GM18511 (cell line): ENCODE measurements at regions not wholly inside any gene's neighbourhood (a gene's known extent, or its start where the extent isn't known, plus 50 kb on each side); places are given as distances from the start of the nearest gene placed in this dataset.
"Not testable (repeated sequence)": the region's sequence is repeated elsewhere in the genome, so short reads cannot be mapped to it uniquely, and the experiment has no call there.

Experiments used
- ATAC-seq: cut with Tn5 transposase; IDR thresholded peaks from one replicate; pipeline ENCODE4 v1.9.1; 2021; ENCODE audit warnings: mild to moderate bottlenecking, moderate library complexity; ENCODE audit not compliant: unreplicated experiment

DNA sequence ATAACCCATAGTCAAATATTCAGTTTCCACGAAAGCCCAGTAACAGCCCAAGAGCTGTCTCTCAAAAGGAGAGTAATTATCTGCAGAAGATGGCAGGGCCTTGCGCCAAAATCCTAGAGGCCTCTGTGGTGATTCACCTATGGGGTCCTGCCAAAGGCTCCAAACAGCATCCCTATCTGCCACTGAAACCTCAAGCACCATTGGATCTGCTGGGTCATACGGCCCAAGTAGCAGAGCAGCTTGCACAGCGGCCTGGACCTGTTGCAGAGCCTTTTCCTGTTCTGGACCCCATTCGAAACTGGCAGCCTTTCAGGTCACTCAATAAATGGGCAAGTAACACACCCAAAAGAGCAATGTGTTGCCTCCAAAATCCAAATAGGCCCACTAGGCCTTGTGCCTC, 183.2 kb upstream of the IPO5 start:
- not testable (repeated sequence) for ATAC-seq

DNA sequence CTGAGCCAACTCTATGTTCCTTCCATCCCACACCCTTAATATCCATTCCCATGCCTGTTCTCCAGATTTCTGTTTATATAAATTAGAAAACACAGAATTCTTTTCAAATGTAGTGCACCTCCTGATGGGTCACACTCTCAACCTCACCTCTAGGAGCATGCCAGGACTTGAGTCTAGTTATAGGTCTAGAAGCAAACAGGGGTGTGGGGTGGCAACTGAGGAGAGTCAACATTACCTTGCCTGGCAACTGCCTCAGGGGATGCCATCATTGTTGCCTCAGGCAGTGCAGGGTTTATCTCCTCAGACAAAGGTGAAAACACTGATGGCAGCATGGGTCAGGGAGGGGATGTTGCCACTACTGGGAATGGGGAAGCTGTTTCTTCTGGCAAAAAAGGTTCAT, 181.0 kb upstream of the IPO5 start:
- ATAC-seq: not testable (repeated sequence)

DNA sequence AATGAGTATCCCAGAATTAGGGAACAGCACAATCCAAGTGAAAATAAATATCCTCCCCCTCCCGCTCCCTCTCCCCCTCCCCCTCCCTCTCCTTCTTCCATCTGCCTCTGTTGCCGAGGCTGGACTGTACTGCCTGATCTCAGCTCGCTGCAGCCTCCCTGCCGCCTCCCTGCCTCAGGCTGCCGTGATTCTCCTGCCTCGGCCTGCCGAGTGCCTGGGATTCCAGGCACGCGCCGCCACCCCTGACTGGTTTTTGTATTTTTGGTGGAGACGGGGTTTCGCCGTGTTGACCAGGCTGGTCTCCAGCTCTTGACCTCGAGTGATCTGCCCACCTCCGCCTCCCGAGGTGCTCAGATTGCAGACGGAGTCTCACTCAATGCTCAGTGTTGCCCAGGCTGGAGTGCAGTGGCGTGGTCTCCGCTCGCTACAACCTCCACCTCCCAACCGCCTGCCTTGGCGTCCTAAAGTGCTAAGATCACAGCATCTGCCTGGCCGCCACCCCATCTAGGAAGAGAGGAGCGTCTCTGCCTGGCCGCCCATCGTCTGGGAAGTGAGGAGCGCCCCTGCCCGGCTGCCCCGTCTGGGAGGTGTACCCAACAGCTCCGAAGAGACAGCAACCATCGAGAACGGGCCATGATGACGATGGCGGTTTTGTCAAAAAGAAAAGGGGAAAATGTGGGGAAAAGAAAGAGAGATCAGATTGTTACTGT, 178.9 kb upstream of the IPO5 start:
- not testable (repeated sequence) for ATAC-seq

DNA sequence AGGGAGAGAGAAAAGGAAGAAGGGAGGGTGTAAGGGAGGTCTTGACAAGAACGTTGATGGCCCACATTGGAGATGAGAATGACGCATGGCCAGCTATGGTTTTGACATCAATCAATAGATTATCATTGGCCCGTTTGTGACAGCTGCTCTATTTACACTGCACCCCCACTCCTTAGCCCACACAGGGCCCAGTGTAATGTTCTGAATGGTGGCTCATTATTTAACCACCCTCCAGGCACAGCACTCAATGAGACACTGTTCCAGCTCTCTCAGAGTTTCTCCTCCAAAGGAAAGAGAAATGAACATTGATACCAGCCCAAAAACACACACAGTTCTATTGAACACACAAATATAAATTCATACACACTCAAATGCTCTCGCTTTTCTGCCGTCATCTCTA, 173.0 kb upstream of the IPO5 start:
- no peak for ATAC-seq

DNA sequence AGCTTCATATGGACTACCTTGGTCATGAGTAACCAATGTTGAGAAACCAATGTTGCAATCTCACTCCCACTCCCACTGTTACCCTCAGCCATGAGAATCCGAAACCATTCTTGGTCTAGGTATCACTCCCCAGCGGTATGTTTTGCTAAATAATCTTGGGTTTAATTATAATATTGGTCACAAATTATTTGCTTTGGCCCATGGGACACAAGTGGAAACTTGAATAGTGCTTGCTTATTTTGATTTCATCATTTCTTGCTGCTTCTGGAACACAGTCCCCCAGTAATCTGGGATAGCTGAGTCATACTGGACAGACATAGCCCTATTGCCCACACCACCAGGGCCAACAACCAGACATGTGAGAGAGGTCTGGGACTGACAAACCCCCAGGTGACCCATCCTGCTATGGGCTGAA, 171.6 kb upstream of the IPO5 start:
- ATAC-seq: no peak

DNA sequence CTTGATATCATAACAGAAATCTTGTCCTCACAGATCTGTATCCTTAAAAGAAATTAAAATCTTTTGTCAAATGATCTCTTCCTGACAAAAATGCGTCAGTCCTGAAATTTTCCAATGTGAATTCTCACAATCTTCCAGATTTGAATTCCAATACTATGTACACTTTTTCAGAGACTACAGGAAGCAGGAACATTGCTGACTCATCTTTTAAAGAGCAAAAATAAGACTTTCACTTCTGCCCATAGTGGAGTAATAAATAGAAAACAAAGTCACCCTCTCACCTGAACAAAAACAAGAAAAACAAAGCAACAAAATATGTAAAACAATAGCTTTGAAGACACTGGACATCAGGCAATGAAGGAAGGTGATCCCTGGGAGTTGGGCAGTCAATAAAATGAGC, 167.0 kb upstream of the IPO5 start:
- no peak for ATAC-seq

DNA sequence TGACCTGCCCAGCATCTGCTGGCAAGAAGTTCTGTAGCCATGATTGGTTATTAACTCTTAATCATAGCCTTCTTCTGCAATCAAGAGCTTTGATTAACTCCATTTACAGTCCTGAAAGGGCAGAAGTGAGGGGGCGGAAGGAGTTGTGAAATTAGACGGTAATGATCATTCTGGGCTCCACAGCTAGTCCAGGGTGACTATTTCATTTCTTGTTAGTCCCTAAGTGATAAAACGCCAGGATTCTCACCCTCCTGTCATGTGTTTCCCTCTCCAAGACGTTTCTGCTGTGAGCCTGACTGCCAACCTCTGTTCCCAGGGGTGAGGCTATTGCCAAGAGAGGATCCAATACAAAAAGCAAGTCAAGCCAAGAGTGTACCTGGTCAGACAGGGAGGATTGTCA, 155.9 kb upstream of the IPO5 start:
- ATAC-seq: no peak

DNA sequence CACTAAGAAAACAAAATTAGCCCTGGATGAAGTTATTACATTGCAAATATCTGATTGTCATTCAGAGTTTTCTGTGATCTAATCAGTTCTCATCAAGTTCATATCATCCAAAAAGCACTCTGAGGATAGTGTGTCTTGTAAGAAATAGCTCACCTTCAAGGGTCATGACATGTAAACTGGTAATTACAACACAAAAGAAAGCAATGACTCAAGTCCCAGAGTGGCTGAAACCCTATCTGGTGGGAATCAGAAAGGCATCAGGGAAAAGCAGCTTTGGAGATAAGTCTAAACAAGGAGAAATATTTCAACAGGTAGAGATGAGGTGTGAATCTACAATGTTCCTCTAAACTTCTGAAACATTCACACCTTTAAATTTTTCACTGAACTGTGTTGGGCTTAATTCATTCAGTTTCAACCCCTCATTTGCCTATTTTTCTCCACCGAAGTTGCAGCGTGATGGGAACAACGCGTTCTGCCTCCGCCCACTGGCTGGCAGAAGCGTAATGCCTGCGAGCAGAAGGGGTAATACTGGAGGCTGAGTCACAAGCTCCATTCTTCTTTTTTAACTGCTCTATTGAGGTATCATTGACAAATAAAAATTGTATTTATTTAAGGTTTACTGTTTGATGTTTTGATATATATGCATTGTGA, 155.2 kb upstream of the IPO5 start:
- ATAC-seq: no peak

DNA sequence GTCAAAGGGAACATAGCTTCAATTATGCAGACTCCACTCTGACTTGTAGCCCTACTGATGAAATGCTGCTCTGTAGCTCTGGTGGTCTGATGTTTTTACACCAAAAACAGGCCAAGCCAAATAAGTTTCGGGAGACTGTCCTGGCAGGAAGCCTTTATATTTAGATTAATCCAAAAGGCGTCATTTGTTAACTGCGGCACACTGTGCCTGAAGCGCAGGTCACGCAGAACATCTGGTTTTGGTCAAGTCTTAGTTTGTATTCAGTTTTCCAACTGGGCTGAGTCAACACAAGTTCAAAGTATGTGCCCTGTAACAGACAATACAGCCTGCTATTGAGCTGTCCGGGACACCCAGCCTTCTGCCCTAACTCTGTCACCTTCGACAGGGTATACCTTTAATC, 154.6 kb upstream of the IPO5 start:
- ATAC-seq: no peak

DNA sequence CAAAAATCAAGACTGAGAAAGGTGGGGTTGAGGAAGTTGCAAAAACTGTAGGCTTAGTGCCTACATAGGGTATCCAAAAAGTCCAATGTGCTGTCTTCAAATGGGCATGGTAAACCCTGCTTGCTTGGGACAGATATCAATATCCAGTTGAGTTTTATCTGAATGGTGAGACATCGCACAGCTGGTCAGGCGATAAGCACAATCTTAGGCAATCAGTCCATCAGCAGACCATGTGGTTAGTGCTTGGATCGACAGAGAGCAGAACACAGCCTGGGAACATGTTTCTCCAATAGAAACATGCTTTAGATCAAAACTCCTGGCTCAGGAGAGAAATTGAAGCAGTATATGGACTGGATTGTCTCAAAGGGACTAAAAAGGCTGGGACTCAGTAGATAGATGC, 151.3 kb upstream of the IPO5 start:
- no peak for ATAC-seq

DNA sequence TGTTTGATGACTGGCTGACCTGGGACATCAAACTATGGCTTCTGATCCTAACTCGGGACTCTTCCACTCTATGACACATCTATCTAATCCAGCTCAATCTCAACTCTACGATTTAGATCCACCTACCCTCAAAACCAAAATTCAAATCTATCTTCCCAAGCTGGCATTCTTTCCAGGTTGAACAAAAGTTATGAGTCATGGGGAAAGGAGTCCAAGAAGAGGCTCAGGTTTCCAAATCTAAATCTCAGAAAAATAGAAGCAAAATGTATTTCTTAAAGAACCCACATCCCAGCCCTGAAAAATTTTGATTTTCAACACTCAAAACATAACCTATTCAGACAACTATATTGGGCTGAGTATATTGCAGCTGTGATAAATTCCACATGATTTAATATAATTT, 143.9 kb upstream of the IPO5 start:
- no peak for ATAC-seq

DNA sequence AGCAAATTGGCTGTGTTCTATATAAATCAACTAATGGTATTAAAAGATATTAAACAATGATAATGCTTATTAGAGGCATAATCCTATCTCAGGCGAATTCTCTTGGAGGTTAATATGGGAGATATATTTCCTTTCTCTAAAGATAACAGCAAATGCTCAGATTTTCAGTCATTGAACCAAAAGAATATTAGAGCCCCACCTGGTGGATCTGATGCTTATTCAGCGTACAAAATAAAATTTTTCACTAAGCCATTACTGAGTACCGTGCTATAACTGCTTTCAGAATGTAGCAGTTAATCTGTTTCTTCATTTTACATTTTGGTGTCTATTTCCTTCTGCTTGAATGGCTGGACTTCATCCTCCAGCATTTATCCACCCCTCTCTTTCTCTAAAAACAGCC, 143.3 kb upstream of the IPO5 start:
- ATAC-seq: no peak

DNA sequence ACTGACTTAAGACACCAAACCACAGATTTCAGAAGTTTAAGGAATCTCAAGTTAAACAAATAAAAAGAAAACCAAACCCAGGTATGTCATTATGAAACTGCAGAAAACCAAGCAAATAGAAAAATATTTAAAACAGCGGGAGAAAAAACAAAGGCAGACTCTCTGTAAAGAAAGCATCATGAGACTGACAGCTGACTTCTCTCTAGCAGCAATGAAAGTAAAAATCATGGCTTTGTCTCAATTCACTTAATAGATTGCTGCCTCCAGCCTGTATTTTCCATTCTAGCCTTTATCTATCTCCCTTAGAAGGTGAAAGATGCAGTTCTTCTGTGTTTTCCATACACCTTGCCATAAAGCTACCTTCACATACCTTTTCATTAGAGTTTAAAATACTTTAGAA, 131.1 kb upstream of the IPO5 start:
- ATAC-seq: no peak

DNA sequence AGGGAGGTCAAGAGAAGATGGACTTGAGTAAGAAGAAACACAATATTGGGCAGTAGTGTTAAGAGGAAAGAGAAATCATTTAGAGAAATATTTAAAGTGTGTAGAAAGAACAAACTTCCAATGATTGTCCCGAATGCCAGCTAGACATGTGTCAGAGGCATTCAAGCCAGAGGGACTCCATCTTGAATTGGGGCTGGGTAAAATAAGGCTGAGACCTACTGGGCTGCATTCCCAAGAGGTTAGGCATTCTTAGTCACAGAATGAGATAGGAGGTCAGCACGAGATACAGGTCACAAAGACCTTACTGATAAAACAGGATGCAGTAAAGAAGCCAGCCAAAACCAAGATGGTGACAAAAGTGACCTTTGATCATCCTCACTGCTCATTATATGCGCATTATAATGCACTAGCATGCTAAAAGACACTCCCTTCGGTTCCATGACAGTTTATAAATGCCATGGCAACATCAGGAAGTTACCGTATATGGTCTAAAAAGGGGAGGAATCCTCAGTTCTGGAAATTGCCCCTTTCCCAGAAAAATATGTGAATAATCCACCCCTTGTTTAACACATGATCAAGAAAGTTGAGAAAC, 127.0 kb upstream of the IPO5 start:
- no peak for ATAC-seq

DNA sequence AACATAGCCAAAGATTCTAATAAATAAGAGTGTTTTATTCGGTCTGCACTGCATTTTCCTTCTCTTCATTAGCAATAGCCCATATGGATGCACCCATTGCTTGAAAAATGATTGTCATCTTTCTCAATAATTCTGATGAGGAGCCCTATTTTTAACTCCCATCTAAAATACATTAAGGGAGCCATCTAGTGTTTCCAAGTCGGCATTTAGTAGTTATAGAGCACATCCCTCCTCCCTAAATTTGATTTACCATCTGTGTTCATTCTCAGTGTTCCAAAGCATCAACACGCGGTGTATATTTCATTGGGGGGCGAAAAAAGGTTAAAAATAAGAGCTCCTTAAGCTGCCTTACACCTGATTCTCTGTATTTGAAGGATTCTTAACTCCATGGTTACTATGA, 119.2 kb upstream of the IPO5 start:
- ATAC-seq: no peak

DNA sequence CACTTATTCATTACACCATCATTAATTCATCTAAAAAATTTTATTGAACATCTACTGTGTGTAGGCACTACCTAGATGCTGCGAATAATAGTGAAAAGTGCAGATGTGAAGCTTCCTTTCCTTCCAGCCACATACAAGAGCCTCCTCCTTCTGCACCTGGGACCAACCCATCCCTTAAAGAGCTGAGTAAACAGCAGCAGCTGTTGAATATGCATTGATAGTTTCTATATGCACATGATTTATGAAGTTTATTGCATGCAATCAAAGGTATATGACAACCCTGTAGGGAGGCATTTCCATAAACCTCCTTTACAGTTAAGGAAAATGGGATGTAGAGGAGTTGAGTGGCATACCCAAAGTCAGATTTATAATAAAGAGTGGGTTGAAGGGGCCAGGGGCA, 110.3 kb upstream of the IPO5 start:
- no peak for ATAC-seq

DNA sequence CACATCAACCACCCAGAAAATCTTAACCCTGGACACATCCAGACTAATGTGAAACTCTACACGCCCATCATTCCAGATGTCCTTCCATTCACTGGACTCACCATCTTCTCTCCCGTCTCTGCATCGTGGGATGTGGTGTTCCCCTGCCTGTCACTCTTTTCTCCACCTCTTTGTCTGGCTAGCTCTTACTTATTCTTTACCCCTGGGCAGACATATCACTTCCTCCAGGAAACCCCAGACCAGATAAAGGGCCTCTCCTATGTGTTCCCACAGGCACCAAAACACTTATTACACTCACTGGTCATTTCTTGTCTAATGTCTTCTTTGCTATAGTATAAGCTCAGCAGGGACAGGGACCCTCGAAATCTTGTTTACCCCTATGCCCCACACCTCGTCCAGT, 109.3 kb upstream of the IPO5 start:
- no peak for ATAC-seq

DNA sequence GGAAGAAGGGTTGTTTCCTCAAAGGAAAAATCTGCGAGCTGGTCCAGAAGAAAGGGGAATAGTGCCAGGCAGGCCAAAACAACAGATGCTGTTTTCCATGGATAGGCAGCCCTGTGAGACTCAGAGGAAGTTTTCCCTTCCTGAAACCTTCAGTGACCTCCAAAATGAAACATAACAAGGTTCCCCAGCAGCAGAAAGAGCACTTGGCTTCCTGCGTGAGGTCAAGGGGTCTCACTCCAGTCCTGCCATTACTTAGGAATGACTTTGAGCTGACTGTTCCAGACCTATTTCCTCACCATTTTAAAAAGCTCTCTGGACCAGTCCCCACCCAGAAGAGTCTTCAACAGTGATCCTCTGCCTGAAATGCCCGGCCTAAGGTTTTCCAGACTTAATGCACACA, 104.6 kb upstream of the IPO5 start:
- ATAC-seq: no peak

DNA sequence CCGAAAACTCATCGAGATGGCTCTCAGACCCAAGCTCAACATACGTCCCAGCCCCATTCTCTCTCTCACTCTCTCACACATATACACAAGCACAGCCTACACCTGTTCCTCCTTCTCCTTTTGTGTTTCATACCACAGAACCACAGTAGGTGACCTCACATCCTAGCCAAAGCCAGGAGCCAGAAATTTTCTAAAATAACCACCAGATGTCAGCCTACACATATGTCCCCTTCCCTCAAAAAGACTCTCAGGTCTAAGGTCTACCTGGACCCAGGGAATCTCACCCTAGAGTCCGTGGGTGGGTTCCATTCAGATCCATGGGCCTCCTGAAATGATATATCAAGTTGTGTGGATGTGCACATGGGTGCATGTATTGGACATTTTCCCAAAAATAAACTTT, 104.2 kb upstream of the IPO5 start:
- ATAC-seq: peak; percentile 95

DNA sequence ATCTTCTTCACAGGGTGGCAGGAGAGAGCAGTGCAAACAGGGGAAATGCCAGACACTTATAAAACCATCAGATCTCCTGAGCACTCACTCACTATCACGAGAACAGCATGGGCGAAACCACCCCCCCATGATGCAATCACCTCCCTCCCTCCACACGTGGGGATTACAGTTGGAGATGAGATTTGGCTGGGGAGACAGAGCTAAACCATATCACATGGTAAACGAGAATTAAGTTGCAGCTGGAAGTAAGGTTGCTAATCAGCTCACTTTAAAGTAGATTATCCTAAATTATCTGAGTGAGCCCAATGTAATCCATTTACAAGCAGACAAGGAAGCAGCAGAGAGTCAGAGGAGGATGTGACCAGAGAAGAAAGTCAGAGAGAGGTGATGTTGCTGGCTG, 102.2 kb upstream of the IPO5 start:
- no peak for ATAC-seq

DNA sequence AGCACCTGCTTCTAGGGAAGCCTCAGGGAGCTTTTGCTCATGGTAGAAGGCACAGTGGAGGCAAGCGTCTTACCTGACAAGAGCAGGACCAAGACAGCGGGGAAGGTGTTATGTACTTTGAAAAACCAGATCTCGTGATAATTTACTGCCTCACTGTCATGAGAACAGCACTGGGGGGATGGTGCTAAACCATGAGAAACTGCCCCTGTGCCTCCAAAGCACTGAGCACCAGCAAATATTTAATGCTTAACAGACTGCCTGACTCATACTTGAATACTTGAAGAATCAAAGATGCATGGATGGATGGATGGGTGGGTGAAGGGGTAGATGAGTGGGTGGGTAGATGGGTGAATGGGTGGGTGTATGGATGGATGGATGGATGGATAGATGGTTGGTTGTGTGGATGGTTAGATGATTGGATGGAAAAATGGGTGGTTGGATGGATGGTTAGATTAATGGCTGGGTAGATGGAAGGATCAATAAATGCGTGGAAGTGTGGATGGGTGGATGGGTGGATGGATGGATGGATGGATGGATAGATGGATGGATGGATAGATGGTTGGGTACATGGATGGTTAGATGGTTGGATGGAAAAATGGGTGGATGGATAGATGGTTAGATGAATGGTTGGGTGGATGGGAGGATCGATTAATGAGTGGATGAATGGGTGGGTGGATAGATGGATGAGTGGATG, 101.1 kb upstream of the IPO5 start:
- no peak for ATAC-seq

DNA sequence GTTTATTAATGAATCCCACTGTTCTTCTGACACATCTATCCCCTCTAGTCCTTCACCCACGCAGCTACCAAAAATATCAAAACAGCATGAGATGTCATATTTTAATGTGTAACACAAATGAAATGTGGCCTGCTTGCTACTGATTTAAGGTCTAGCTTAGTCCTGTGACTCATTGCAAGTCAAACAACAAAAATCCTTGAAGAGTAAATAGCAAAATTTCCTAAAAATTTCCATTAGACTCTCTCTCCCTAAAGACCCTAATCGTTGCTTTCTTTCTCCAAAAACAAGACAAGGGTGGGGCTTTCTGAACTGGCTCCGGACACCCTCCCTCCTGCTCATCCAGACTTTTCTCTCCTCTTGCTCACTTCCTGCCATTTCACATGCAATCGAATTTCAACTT, 99.9 kb upstream of the IPO5 start:
- no peak for ATAC-seq
